GM12864 (cell line): ENCODE measurements at regions not wholly inside any gene's neighbourhood (a gene's known extent, or its start where the extent isn't known, plus 50 kb on each side); places are given as distances from the start of the nearest gene placed in this dataset.

ENCODE experiments used
- DNase-seq: peaks from one replicate; pipeline ENCODE4 v3.0.0-alpha.2; 2011; ENCODE audit warnings: low read depth
- H3K4me3 ChIP-seq: 2 replicates; pipeline ENCODE4 v1.5.1; 2011; ENCODE audit warnings: mild to moderate bottlenecking, low read depth, low read length, control low read depth
- TF ChIP-seq, protein P1 (sequence below): IDR thresholded peaks from 2 replicates; pipeline ENCODE4 v1.5.1; 2011; ENCODE audit warnings: low read depth, mild to moderate bottlenecking, moderate library complexity, low read length, control low read depth, inconsistent platforms; ENCODE audit errors: missing control alignments

GRCh38 chr13:105107781-105108180 is 1427.7 kb downstream of the EFNB2 start:
- TF ChIP-seq, protein P1, sequence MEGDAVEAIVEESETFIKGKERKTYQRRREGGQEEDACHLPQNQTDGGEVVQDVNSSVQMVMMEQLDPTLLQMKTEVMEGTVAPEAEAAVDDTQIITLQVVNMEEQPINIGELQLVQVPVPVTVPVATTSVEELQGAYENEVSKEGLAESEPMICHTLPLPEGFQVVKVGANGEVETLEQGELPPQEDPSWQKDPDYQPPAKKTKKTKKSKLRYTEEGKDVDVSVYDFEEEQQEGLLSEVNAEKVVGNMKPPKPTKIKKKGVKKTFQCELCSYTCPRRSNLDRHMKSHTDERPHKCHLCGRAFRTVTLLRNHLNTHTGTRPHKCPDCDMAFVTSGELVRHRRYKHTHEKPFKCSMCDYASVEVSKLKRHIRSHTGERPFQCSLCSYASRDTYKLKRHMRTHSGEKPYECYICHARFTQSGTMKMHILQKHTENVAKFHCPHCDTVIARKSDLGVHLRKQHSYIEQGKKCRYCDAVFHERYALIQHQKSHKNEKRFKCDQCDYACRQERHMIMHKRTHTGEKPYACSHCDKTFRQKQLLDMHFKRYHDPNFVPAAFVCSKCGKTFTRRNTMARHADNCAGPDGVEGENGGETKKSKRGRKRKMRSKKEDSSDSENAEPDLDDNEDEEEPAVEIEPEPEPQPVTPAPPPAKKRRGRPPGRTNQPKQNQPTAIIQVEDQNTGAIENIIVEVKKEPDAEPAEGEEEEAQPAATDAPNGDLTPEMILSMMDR: no peak
- no peak for DNase-seq
- H3K4me3 ChIP-seq: no peak overlapping the region

DNA sequence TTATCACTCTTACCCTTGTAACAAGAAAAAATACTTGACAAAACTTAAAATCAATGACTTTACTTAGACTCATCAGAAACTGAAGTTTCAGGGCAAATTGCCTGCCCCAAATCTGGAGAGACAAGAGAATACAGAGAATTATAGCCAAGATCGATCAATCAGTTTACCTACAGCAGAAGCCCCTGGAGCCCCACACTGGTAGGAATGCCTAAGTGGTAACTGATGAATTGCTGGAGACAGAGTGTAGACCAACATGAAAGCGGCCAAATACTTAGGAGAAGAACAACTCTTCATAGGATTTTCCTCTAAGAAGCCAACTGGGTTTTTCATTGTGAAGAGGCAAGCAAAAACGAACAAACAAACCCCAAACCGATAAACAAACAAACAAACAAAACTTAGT is 1430.0 kb downstream of the EFNB2 start:
- TF ChIP-seq, protein P1: no peak
- DNase-seq: no peak
- no peak overlapping the region for H3K4me3 ChIP-seq

GRCh38 chr13:105097521-105097920 is 1437.9 kb downstream of the EFNB2 start:
- TF ChIP-seq, protein P1: no peak
- H3K4me3 ChIP-seq: no peak overlapping the region
- no peak for DNase-seq

DNA sequence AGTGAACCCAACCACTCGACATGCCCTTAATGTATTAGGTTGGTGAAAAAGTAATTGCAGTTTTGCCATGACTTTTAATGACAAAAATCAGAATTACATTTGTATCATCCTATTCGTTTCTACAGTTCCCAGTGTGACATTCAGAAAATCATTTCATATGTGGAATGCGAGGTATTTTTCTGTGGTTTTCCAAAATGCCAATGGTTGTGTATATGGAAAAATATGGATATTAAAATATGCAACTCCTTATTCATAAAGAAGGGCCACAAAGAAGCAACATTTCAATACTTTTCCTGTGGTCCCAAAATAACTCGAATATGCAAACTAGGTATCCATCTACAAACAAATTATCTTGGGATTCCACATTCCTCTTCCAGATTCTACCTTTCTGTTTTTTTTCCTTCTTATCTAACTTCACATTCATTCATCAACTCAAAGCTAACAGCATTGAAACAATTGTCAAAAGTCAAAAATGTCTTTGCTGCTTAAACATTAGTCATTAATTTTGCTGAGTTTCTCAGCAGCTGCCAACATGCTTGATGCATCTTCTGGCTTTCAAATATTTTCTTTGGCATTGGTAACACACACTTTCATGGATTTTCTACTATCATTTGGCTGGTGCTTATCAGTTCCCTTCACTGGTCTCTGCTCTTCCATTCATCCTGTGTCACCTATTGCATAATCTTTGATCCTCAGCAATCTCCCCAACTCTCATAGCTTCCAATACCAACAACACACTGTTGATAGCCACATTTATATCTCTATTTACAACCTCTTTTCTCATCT is 1445.4 kb downstream of the EFNB2 start:
- no peak for DNase-seq
- H3K4me3 ChIP-seq: no peak overlapping the region
- TF ChIP-seq, protein P1: no peak

- no peak for DNase-seq
- H3K4me3 ChIP-seq: no peak overlapping the region
- TF ChIP-seq, protein P1: no peak
Observed at GRCh38 chr13:105087945-105088344, 1447.5 kb downstream of the EFNB2 start.

DNA sequence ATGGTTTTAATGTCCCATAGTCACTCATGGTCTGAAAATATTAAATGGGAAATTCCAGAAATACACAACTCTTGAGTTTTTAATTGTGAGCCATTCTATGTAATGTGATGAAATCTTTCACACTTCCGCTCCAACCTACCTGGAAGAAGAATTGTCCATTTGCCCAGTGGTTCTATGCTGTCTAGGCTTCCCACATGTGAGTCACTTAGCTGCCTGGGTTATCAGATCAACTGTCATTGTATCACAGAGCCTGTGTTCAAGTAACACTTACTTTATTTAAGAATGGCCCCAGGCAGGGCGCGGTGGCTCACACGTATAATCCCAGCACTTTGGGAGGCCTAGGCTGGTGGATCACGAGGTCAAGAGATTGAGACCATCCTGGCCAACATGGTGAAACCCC is 1450.5 kb downstream of the EFNB2 start:
- H3K4me3 ChIP-seq: no peak overlapping the region
- DNase-seq: no peak
- TF ChIP-seq, protein P1: no peak

- no peak overlapping the region for H3K4me3 ChIP-seq
- DNase-seq: no peak
- TF ChIP-seq, protein P1: no peak
Observed at GRCh38 chr13:105083992-105084391, 1451.5 kb downstream of the EFNB2 start.
